CD4-positive, alpha-beta T cell treated with Interleukin-2 at 100 ng/mL for 4 hours (primary cell): ENCODE measurements at regions not wholly inside any gene's neighbourhood (a gene's known extent, or its start where the extent isn't known, plus 50 kb on each side); places are given as distances from the start of the nearest gene placed in this dataset.
"Not testable (repeated sequence)": the region's sequence is repeated elsewhere in the genome, so short reads cannot be mapped to it uniquely, and the experiment has no call there.

Experiments used
- DNase-seq: peaks from one replicate; pipeline ENCODE4 v3.0.0-alpha.2; 2020; ENCODE audit warnings: low spot score

DNA sequence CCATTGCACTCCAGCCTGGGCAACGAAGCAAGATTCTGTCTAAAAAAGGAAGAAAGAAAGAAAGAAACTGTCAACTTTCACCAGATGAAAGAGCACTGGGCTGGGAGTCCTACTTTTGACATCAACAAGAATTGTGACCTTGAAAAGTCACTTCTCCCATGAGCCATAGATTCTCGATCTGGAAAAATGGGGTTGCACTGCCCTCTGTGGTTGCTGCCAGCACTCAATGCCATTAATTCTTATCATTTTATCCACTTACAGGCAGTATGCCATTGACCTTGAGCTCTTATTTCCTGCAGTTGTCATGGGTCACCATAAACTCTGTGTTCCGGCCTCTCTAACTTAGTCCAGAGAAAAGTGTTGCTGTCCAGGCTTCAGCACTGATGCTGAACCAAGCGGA lies 137.2 kb downstream of the NOC3L start:
- no peak for DNase-seq

DNA sequence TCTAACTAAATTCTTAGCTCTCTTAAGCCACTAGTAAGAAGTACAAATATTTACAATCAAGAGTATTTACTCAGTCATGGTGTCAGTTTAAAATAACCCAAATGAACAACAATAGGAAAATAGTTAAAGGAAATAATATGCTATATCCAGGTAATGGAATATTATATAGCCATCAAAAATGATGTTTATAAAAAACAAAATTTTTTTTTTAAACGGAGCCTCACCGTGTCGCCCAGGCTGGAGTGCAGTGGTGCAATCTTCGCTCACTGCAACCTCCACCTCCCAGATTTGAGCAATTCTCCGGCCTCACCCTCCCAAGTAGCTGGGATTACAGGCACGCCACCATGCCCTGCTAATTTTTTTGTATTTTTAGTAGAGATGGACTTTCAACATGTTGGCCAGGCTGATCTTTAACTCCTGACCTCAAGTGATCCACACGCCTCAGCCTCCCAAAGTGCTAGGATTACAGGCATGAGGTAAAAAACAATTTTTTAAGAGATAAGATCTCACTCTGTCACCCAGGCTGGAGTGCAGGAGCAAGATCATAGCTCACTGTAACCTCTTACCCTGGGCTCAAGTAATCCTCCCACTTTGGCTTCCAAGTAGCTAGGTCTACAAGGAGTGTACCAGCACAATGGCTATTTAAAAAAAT lies 132.5 kb downstream of the NOC3L start:
- no peak for DNase-seq

DNA sequence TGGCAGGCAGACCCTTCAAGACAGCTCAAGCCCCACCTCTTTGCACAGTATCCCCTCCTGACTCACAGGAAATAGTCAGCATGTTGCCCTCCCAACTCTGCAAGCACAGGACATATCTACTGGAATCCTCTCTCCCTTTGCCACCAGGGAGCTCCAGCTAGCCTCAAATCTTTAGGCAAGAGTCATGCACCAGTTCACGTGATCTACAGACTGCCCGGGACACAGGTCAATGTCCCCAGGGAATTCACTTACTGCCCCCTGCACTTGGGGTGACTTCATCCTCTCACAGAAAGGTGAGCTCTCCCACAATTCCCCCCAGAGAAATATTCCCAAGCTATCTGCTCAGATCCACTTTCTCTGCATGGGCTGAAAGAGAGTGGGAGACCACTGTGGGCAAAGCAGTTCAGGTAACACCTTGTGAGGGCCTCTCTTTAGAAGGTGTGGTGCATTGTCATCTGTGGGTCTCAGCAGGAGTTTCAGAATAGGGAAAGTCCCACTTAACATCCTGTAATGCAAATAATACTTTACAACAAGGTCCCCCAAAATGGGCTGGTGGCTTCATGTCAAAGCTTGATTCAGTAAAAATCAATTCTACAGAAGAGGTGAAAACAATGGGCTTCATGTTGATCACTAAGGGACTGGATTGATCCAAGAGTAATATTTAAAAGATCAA lies 129.9 kb downstream of the NOC3L start:
- no peak for DNase-seq

GRCh38 chr10:94235461-94235860 lies 127.3 kb downstream of the NOC3L start:
- no peak for DNase-seq

DNA sequence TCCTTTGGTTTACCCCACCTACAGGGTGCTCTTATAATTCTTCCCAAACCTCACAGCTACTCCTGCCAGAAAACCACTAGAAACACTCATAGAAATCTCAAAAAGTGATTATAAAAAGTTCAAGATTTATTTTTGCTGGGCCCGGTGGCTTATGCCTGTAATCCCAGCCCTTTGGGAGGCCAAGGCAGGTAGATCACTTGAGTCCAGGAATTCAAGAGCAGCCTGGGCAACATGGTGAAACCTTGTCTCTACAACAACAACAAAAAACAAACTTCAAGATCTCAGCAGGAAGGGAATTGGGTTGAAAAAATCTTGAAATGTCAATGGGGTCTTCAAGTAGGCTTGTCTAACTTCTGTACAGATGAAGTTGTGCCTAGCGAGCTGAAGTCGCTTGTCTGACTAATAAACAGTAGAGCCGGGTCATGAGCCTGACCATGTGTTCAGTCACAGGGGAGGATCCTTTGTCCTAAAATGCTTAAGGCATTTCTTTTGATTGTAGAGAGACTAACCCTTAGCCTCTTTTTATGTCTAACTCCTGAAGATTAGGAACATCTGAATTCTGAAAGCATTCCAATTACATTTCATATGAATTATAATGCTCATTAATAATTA lies 124.6 kb downstream of the NOC3L start:
- DNase-seq = no peak

DNA sequence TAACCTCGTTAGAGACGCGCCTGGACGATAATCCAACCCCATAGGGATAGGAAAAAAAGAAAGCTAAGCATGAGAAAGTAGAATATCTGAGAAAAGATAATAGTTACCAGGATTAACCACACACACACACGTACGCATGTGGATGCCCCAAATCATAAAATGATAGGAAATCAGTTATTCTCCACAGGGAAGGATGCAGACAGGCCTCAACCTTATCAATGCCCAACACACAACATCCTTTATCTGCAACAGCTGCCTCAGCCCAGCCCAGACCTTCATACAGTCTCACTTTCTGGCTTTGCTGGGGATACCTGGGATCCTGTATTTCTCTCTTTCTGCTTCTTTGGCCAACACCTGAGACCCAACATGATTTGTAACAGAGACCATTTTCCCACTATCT lies 123.0 kb downstream of the NOC3L start:
- no peak for DNase-seq

DNA sequence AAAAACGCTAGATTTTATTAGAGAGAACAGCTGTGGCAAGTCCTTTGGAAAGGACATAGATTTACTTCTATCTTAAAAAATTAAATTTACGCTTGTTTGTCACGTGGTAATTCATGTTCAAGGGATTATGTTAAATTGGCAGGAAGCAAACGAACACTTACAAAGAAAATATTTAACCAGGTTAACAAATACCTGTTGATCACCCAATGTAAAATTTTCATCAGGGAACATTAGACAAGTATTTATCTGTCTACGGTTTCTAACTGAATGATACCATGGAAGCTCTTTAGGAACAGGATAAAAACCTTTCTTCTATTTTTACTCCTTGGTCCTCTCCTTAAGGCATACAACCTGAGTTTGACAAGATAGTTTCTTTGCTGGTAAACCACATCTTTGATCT lies 122.2 kb downstream of the NOC3L start:
- DNase-seq = no peak

- DNase-seq = no peak
These were observed 121.8 kb downstream of the NOC3L start for GRCh38 chr10:94240901-94241300.

GRCh38 chr10:94251098-94251497 lies 111.6 kb downstream of the NOC3L start:
- DNase-seq = no peak

DNA sequence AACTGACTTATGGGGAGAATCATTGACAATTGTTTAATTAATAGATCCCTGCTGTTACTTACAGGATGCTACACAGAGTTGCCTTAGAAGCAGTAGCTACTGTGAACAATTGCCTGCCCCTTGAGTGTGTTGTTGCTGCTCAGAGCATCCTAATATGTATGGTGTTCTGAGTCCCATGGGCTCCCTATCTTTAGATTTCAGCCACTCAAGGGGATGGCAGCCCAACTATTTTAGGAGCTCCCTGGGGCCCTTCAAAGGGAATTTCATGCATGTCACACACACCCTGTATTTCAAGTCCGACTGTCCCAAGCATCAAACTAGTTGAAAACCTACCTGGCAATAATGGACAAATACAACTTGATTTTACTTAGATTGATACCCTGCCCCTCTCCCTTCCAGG lies 111.2 kb downstream of the NOC3L start:
- no peak for DNase-seq

DNA sequence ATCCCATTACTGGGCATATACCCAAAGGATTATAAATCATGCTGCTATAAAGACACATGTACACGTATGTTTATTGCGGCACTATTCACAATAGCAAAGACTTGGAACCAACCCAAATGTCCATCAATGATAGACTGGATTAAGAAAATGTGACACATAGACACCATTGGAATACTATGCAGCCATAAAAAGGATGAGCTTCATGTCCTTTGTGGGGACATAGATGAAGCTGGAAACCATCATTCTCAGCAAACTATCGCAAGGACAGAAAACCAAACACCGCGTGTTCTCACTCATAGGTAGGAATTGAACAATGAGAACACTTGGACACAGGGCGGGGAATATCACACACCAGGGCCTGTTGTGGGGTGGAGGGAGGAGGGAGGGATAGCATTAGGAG lies 105.3 kb downstream of the NOC3L start:
- not testable (repeated sequence) for DNase-seq

DNA sequence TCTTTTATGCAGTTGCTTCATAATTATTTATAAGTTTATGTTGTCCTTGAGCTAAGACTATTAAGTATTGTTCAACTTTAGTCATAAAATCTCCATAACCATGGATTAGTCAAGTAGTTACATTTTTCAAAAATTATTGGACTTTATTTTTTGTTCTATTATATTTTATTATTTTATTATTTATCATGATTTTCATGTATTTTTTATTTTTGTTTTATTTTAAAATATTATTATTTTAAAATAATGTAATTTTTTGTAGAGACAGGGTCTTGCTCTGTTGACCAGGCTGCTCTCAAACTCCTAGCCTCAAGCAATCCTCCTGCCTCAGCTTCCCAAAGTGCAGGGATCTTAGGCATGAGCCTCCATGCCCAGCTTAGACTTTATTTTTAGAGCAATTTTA lies 102.3 kb downstream of the NOC3L start:
- DNase-seq = no peak

DNA sequence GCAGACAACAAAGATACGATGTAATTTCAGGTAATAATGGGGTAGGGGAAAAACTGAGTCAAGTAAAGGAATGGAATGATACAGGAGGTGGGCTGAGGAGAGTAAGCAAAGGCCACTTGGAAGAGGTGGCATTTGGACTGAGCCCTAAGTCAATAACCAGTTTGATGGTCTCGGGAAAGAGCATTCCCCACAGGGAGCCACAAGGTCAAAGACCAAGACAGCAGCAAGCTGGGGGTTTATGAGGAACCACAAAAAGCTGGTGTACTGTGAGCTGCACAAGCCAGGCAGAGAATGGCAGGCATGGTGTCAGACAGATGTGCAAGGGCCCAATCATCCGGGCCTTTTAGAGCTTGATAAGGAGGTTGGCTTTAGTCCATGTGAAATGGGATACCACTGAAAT lies 98.7 kb downstream of the NOC3L start:
- DNase-seq = no peak

GRCh38 chr10:94266091-94266490 lies 96.6 kb downstream of the NOC3L start:
- no peak for DNase-seq

DNA sequence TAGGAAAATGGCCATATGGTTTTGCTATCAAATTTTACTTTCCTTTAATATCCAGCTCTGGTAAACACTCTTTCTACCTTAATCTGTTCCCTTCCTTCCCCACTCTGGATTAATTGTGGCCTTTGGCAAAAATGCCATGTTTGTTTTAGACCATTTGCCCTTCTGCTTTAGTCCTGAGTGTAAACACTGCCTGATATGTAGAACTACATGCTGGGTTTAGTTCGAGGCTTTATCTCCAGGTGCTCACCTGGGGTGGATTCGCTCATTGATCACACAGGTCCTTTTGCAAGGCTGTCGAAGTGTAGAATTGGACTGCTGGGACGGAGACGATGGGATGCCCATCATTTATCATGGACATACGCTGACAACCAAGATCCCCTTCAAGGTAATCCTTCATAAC lies 94.1 kb downstream of the NOC3L start:
- no peak for DNase-seq

GRCh38 chr10:94274142-94274787 lies 88.5 kb downstream of the NOC3L start:
- DNase-seq = no peak

GRCh38 chr10:94276140-94276539 lies 86.6 kb downstream of the NOC3L start:
- DNase-seq = no peak

- no peak for DNase-seq
These were observed 85.3 kb downstream of the NOC3L start for GRCh38 chr10:94277450-94277849.

DNA sequence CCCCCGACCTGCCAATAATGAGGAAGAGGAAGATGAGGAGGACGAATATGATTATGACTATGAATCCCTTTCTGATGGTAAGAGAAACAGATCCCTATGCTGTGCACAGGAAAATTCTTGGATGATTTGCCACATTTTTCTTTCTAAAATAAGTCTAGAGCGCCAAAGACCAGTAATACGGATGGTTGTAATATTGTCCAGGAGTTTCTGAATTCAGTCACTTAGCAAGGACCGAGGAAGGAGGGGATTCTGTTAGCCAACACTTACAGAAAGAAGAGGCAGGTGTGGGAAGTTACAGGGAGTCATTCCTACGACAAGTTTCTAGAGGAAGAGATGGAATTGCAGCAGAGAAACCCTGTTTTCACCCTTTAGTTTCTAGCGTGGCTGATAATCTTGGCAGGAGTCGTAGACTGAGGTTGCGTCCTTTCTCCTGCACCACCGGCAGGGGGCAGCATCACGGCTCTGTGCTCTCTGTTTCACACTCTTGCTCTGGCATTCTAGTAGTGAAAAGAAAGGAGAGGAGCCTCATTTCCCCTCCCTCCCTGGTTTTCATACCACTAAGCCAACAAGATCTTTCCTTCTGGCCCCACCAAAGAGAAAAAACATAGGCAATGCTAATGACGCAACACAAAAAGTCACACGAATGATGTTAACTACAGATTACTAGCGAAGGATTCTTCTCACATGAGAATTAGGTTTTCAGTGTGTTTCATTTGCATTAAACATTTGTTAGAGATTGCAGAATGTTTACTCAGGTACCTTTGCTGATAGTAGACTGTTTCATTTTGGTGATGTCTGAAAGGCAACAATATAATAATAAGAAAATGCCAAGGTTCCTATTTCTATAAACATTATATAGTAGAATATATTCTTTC lies 82.7 kb downstream of the NOC3L start:
- peak; percentile 42 for DNase-seq

DNA sequence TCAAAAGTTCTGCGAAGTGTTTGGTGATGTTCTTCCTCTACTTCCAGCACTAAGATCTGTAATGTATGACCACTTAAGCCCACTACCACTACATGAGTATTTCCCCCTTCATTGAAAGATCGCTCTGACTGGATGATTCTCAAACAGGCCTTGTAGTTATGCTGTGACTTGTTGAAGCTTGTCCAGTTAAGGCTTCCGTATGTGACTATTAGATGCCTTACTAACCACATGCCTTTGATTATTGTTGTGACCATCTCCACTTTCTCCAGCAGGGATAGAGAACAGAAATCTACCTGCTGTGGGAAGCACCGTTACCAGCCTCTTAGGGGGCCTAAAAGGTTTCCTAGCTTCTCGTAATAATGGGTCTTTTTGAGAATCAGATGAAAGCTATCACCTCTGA lies 81.1 kb downstream of the NOC3L start:
- no peak for DNase-seq

GRCh38 chr10:94282369-94282768 lies 80.4 kb downstream of the NOC3L start:
- DNase-seq = no peak
